ENCODE measurements at regions not wholly inside any gene's neighbourhood (a gene's known extent, or its start where the extent isn't known, plus 50 kb on each side); places are given as distances from the start of the nearest gene placed in this dataset.

DNA sequence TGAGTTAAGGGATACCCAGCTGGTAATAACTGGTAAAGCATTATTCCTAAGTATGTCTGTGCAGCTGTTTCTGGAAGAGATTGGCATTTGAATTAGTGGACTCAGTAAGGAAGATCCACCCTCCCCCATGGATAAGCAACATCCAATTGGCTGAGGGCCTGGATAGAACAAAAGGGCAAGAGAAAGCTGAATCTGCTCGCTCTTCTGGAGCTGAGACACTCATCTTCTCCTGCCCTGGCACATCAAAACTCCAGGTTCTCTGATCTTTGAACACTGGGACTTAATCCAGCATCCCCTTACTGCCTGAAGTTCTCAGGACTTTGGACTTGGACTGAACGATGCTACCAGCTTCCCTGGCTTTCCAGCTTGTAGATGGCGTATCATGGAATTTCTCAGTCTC is 63.1 kb upstream of the CNOT2 start:
- DNase-seq (ENCODE audit: low spot score) = no peak
- TF ChIP-seq, protein P1, sequence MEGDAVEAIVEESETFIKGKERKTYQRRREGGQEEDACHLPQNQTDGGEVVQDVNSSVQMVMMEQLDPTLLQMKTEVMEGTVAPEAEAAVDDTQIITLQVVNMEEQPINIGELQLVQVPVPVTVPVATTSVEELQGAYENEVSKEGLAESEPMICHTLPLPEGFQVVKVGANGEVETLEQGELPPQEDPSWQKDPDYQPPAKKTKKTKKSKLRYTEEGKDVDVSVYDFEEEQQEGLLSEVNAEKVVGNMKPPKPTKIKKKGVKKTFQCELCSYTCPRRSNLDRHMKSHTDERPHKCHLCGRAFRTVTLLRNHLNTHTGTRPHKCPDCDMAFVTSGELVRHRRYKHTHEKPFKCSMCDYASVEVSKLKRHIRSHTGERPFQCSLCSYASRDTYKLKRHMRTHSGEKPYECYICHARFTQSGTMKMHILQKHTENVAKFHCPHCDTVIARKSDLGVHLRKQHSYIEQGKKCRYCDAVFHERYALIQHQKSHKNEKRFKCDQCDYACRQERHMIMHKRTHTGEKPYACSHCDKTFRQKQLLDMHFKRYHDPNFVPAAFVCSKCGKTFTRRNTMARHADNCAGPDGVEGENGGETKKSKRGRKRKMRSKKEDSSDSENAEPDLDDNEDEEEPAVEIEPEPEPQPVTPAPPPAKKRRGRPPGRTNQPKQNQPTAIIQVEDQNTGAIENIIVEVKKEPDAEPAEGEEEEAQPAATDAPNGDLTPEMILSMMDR (IDR thresholded peaks at IDR 0.05; ENCODE audit: extremely low read depth, insufficient read depth, missing control alignments) = no peak
- in situ Hi-C loops (cut with MboI; ENCODE audit: low pct_unique_long_range_greater_than_20kb, low sequenced_read_pairs, unreplicated experiment) = no loop called here

- DNase-seq (ENCODE audit: low spot score) = no peak
- TF ChIP-seq, protein P1 (IDR thresholded peaks at IDR 0.05; ENCODE audit: extremely low read depth, insufficient read depth, missing control alignments) = no peak
- in situ Hi-C loops (cut with MboI; ENCODE audit: low pct_unique_long_range_greater_than_20kb, low sequenced_read_pairs, unreplicated experiment) = no loop called here
Measured at GRCh38 chr12:70185301-70185700, 57.9 kb upstream of the CNOT2 start.

- TF ChIP-seq, protein P1 (IDR thresholded peaks at IDR 0.05; ENCODE audit: extremely low read depth, insufficient read depth, missing control alignments) = no peak
- no peak for DNase-seq (ENCODE audit: low spot score)
- in situ Hi-C loops (cut with MboI; ENCODE audit: low pct_unique_long_range_greater_than_20kb, low sequenced_read_pairs, unreplicated experiment) = no loop called here
Measured at GRCh38 chr12:70186436-70186835, 56.8 kb upstream of the CNOT2 start.

DNA sequence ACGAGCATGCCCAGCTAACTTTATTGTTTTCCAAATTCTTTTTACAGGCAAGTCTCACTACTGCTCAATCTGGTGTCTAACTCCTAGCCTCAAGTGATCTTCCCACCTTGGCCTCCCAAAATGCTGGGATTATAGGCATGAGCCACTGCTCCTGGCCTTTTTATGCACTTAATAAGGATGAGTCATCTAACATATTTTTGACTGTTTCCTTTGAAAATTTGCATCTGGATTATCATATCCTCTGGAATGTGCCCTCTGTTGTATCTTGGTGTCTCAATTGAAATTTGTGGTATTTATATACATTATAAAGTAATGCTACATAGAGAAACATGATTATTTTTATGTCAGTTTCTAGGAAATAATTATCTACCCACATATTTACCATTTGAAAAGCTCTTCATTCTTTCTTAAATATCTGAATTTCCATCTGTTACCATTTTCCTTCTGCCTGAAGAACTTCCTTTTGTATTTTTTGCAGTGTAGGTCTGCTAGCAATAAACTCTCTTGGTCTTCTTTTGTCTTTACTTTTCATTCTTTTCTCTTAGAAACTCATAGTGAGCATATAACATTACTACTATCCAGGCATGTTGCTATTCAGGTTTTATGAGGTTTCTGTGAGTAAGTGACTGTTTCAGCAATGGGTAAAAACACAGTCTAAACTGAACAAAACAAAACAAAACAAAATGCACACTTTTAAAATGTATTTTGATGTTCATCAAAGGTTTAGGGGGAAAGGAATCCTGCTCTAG is 52.8 kb upstream of the CNOT2 start:
- TF ChIP-seq, protein P1 (IDR thresholded peaks at IDR 0.05; ENCODE audit: extremely low read depth, insufficient read depth, missing control alignments) = no peak
- no peak for DNase-seq (ENCODE audit: low spot score)
- in situ Hi-C loops (cut with MboI; ENCODE audit: low pct_unique_long_range_greater_than_20kb, low sequenced_read_pairs, unreplicated experiment) = no loop called here

Data from GM13977 (cell line).